Liver (tissue), 8 donors: ENCODE measurements at regions not wholly inside any gene's neighbourhood (a gene's known extent, or its start where the extent isn't known, plus 50 kb on each side); places are given as distances from the start of the nearest gene placed in this dataset.

ENCODE experiments used
- DNase-seq: peaks from one replicate; pipeline ENCODE4 v3.0.0-alpha.2; 2017; ENCODE audit warnings: low spot score
- H3K27ac ChIP-seq, 2 donors: one replicate each; pipeline ENCODE4 v1.7.0; 2013; ENCODE audit warnings: inconsistent platforms in 2 of 2, low read length in 2 of 2, control low read depth in 1 of 2, low read depth in 1 of 2, mild to moderate bottlenecking in 1 of 2
- H3K27me3 ChIP-seq, 4 donors: one replicate each; pipeline versions ENCODE4 v1.6.1 to v1.7.0; 2013; ENCODE audit warnings: low read length in 3 of 4, inconsistent platforms in 1 of 4, mild to moderate bottlenecking in 1 of 4, moderate library complexity in 1 of 4; ENCODE audit not compliant: control insufficient read depth in 4 of 4, insufficient read depth in 4 of 4
- H3K36me3 ChIP-seq, 4 donors: one replicate each; pipeline versions ENCODE4 v1.6.1 to v1.7.0; 2013; ENCODE audit warnings: low read length in 3 of 4, mild to moderate bottlenecking in 3 of 4, low read depth in 1 of 4, moderate library complexity in 1 of 4; ENCODE audit not compliant: control insufficient read depth in 4 of 4, insufficient read depth in 3 of 4
- H3K4me1 ChIP-seq, 4 donors: one replicate each; pipeline versions ENCODE4 v1.6.1 to v1.7.0; 2013; ENCODE audit warnings: low read length in 3 of 4, mild to moderate bottlenecking in 3 of 4, moderate library complexity in 1 of 4; ENCODE audit not compliant: control insufficient read depth in 4 of 4, insufficient read depth in 4 of 4
- H3K4me3 ChIP-seq, 3 donors: one replicate each; pipeline versions ENCODE4 v1.6.1 to v1.7.0; 2013; ENCODE audit warnings: low read length in 3 of 3, control low read depth in 1 of 3, low read depth in 1 of 3, mild to moderate bottlenecking in 1 of 3
- H3K9ac ChIP-seq, 2 donors: one replicate each; pipeline ENCODE4 v1.7.0; 2013; ENCODE audit warnings: low read length in 2 of 2, mild to moderate bottlenecking in 2 of 2, moderate library complexity in 2 of 2, control low read depth in 1 of 2, low read depth in 1 of 2
- H3K9me3 ChIP-seq, 4 donors: one replicate each; pipeline versions ENCODE4 v1.6.1 to v1.7.0; 2013; ENCODE audit warnings: low read length in 3 of 4; ENCODE audit not compliant: control insufficient read depth in 4 of 4
- CTCF ChIP-seq: fragments of 150-350 bp; IDR thresholded peaks from 2 replicates; pipeline ENCODE4 v1.5.1; 2017; ENCODE audit warnings: improper control_type of control experiment, low read depth, low read length; ENCODE audit not compliant: missing input control
- EGR1 ChIP-seq, 2 donors: IDR thresholded peaks; 2 replicates each; pipeline ENCODE4 v1.6.1; 2016 to 2018; ENCODE audit warnings: antibody characterized with exemption in 2 of 2, low read depth in 2 of 2
- FOXA1 ChIP-seq: IDR thresholded peaks from 2 replicates; pipeline ENCODE4 v1.6.1; 2016; ENCODE audit warnings: antibody characterized with exemption
- FOXA2 ChIP-seq: IDR thresholded peaks from 2 replicates; pipeline ENCODE4 v1.6.1; 2016; ENCODE audit warnings: antibody characterized with exemption
- GABPA ChIP-seq, 2 donors: IDR thresholded peaks in 1 of 2; conservative IDR thresholded peaks in 1 of 2; 2 replicates each; pipeline ENCODE4 v1.6.1; 2016; ENCODE audit warnings: antibody characterized with exemption in 2 of 2, mild to moderate bottlenecking in 1 of 2, moderate library complexity in 1 of 2
- HNF4A ChIP-seq, 2 donors: conservative IDR thresholded peaks; 2 replicates each; pipeline ENCODE4 v1.6.1; 2016; ENCODE audit warnings: antibody characterized with exemption in 2 of 2, mild to moderate bottlenecking in 2 of 2
- HNF4G ChIP-seq: IDR thresholded peaks from 2 replicates; pipeline ENCODE4 v1.6.1; 2016; ENCODE audit warnings: antibody characterized with exemption
- JUND ChIP-seq, 2 donors: IDR thresholded peaks; 2 replicates each; pipeline ENCODE4 v1.6.1; 2016; ENCODE audit warnings: antibody characterized with exemption in 2 of 2
- NR2F2 ChIP-seq: IDR thresholded peaks from 2 replicates; pipeline ENCODE4 v1.6.1; 2016; ENCODE audit warnings: antibody characterized with exemption
- RAD21 ChIP-seq, 2 donors: IDR thresholded peaks; 2 replicates each; pipeline ENCODE4 v1.6.1; 2016; ENCODE audit warnings: antibody characterized with exemption in 2 of 2, mild to moderate bottlenecking in 2 of 2
- RXRA ChIP-seq, 2 donors: IDR thresholded peaks; 2 replicates each; pipeline ENCODE4 v1.6.1; 2017 to 2018; ENCODE audit warnings: antibody characterized with exemption in 2 of 2, mild to moderate bottlenecking in 1 of 2
- SP1 ChIP-seq: IDR thresholded peaks from 2 replicates; pipeline ENCODE4 v1.6.1; 2018; ENCODE audit warnings: antibody characterized with exemption, mild to moderate bottlenecking
- TAF1 ChIP-seq: conservative IDR thresholded peaks from 2 replicates; pipeline ENCODE4 v1.6.1; 2016; ENCODE audit warnings: antibody characterized with exemption, mild to moderate bottlenecking
- YY1 ChIP-seq: IDR thresholded peaks from 2 replicates; pipeline ENCODE4 v1.6.1; 2016; ENCODE audit warnings: antibody characterized with exemption, mild to moderate bottlenecking
- WGBS: extraction: QIAGEN DNeasy Blood & Tissue Kit; methylation state at CpG from one replicate; pipeline ENCODE4 v1.1.7; 2013; 5-methylcytosine and 5-hydroxymethylcytosine counted together
- TF ChIP-seq, protein P1 (sequence below): IDR thresholded peaks from 2 replicates; pipeline ENCODE4 v1.6.1; 2016; ENCODE audit warnings: antibody characterized with exemption, mild to moderate bottlenecking
- TF ChIP-seq, protein P2 (sequence below): IDR thresholded peaks from 2 replicates; pipeline ENCODE4 v1.6.1; 2016; ENCODE audit warnings: antibody characterized with exemption
- TF ChIP-seq, protein P3 (sequence below): IDR thresholded peaks from 2 replicates; pipeline ENCODE4 v1.6.1; 2016; ENCODE audit warnings: antibody characterized with exemption
- TF ChIP-seq, protein P4 (sequence below): IDR thresholded peaks from 2 replicates; pipeline ENCODE4 v1.6.1; 2016; ENCODE audit warnings: antibody characterized with exemption
- donor health status: healthy.
- donor health status: healthy.
- donor health status: healthy.
- donor health status: healthy.
- donor health status: healthy.

DNA sequence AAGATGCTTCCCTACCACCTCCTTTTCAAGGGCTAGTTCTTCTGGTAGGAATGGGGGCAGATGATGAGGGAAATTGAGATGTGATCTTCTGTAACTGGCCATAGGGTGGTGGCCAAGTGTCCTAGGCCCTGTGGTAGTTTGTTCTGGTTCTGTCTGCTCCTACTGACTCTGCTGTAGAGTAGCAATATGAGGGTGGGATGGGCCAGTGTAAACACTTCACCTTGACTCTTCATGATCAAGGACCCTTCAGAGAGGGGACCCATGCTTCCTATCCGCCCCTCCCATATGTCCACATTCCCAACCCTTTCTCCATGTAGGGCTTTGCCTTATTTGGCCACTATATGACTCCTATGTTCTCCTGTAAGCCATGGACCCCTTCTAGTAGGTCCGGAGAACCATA lies 230.3 kb upstream of the SESN3 start:
- Histone ChIP-seq H3K36me3 (no peaks in the 10 kb centered on the region), H3K27me3 (no peaks in the 10 kb centered on the region), H3K4me1 (no peaks in the 10 kb centered on the region), H3K9me3 (peaks cover 0 to 3% (median 0%) of the 10 kb centered on the region in 4 donors), H3K9ac (no peak overlapping the region), H3K27ac (no peak overlapping the region), H3K4me3 (no peak overlapping the region)
- 74% methylated on average over 2 of the region's 2 CpGs for WGBS
- TF ChIP-seq JUND (IDR thresholded peaks at IDR 0.05) = no peak
- TF ChIP-seq FOXA1 = no peak
- TF ChIP-seq YY1 = no peak
- TF ChIP-seq RXRA (IDR thresholded peaks at IDR 0.05) = no peak
- TF ChIP-seq RAD21 (IDR thresholded peaks at IDR 0.05) = no peak
- TF ChIP-seq, protein P1, sequence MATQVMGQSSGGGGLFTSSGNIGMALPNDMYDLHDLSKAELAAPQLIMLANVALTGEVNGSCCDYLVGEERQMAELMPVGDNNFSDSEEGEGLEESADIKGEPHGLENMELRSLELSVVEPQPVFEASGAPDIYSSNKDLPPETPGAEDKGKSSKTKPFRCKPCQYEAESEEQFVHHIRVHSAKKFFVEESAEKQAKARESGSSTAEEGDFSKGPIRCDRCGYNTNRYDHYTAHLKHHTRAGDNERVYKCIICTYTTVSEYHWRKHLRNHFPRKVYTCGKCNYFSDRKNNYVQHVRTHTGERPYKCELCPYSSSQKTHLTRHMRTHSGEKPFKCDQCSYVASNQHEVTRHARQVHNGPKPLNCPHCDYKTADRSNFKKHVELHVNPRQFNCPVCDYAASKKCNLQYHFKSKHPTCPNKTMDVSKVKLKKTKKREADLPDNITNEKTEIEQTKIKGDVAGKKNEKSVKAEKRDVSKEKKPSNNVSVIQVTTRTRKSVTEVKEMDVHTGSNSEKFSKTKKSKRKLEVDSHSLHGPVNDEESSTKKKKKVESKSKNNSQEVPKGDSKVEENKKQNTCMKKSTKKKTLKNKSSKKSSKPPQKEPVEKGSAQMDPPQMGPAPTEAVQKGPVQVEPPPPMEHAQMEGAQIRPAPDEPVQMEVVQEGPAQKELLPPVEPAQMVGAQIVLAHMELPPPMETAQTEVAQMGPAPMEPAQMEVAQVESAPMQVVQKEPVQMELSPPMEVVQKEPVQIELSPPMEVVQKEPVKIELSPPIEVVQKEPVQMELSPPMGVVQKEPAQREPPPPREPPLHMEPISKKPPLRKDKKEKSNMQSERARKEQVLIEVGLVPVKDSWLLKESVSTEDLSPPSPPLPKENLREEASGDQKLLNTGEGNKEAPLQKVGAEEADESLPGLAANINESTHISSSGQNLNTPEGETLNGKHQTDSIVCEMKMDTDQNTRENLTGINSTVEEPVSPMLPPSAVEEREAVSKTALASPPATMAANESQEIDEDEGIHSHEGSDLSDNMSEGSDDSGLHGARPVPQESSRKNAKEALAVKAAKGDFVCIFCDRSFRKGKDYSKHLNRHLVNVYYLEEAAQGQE = no peak
- TF ChIP-seq, protein P2, sequence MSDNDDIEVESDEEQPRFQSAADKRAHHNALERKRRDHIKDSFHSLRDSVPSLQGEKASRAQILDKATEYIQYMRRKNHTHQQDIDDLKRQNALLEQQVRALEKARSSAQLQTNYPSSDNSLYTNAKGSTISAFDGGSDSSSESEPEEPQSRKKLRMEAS = no peak
- TF ChIP-seq, protein P3, sequence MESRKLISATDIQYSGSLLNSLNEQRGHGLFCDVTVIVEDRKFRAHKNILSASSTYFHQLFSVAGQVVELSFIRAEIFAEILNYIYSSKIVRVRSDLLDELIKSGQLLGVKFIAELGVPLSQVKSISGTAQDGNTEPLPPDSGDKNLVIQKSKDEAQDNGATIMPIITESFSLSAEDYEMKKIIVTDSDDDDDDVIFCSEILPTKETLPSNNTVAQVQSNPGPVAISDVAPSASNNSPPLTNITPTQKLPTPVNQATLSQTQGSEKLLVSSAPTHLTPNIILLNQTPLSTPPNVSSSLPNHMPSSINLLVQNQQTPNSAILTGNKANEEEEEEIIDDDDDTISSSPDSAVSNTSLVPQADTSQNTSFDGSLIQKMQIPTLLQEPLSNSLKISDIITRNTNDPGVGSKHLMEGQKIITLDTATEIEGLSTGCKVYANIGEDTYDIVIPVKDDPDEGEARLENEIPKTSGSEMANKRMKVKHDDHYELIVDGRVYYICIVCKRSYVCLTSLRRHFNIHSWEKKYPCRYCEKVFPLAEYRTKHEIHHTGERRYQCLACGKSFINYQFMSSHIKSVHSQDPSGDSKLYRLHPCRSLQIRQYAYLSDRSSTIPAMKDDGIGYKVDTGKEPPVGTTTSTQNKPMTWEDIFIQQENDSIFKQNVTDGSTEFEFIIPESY = no peak
- TF ChIP-seq SP1 = no peak
- TF ChIP-seq GABPA (IDR thresholded peaks at IDR 0.05 in 1 of 2, conservative IDR thresholded peaks at IDR 0.05 in 1 of 2) = no peak
- TF ChIP-seq NR2F2 = no peak
- TF ChIP-seq CTCF = no peak
- no peak for TF ChIP-seq EGR1 (IDR thresholded peaks at IDR 0.05; ENCODE audit: low read depth in 2 of 2)
- TF ChIP-seq TAF1 = no peak
- no peak for TF ChIP-seq FOXA2
- TF ChIP-seq HNF4A (conservative IDR thresholded peaks at IDR 0.05) = no peak
- TF ChIP-seq, protein P4, sequence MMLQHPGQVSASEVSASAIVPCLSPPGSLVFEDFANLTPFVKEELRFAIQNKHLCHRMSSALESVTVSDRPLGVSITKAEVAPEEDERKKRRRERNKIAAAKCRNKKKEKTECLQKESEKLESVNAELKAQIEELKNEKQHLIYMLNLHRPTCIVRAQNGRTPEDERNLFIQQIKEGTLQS = no peak
- no peak for TF ChIP-seq HNF4G
- no peak for DNase-seq
